Kidney (tissue), 13 donors: ENCODE measurements at regions not wholly inside any gene's neighbourhood (a gene's known extent, or its start where the extent isn't known, plus 50 kb on each side); places are given as distances from the start of the nearest gene placed in this dataset.

ENCODE experiments used
- DNase-seq, 5 donors: peaks; one replicate each; pipeline ENCODE4 v3.0.0-alpha.2; 2013 to 2020
- FAIRE-seq: peaks from 2 replicates; lab custom pipeline; 2012; peaks lifted over from hg19 to GRCh38; lab: Jason Lieb, UNC
- H3K27ac ChIP-seq, 2 donors: one replicate each; pipeline ENCODE4 v1.7.0; 2013; ENCODE audit warnings: low read depth in 2 of 2, low read length in 2 of 2, inconsistent platforms in 1 of 2
- H3K27me3 ChIP-seq: one replicate; pipeline ENCODE4 v1.7.1; 2013; ENCODE audit warnings: low read length, inconsistent platforms; ENCODE audit not compliant: control insufficient read depth, insufficient read depth
- H3K36me3 ChIP-seq, 3 donors: one replicate each; pipeline versions ENCODE4 v1.7.0 to v1.7.1; 2013; ENCODE audit warnings: low read length in 3 of 3, control low read depth in 1 of 3, inconsistent platforms in 1 of 3; ENCODE audit not compliant: insufficient read depth in 3 of 3, control insufficient read depth in 2 of 3
- H3K4me1 ChIP-seq, 3 donors: one replicate each; pipeline versions ENCODE4 v1.7.0 to v1.7.1; 2013; ENCODE audit warnings: low read length in 3 of 3, inconsistent platforms in 1 of 3, low read depth in 1 of 3; ENCODE audit not compliant: control insufficient read depth in 2 of 3, insufficient read depth in 2 of 3
- H3K4me3 ChIP-seq, 3 donors: one replicate each; pipeline versions ENCODE4 v1.7.0 to v1.8.1; 2013; ENCODE audit warnings: low read length in 3 of 3, control low read depth in 1 of 3, inconsistent platforms in 1 of 3
- H3K9ac ChIP-seq, 3 donors: one replicate each; pipeline versions ENCODE4 v1.7.0 to v1.7.1; 2013; ENCODE audit warnings: low read length in 3 of 3, control low read depth in 1 of 3, inconsistent platforms in 1 of 3
- H3K9me3 ChIP-seq, 3 donors: one replicate each; pipeline versions ENCODE4 v1.7.0 to v1.7.1; 2013; ENCODE audit warnings: low read length in 3 of 3, control low read depth in 1 of 3, inconsistent platforms in 1 of 3; ENCODE audit not compliant: control insufficient read depth in 2 of 3, insufficient read depth in 1 of 3
- intact Hi-C: fragments of 100-400 bp; cut with DNase I; formaldehyde crosslinking; loops from one replicate; pipeline ENCODE4 v1.11.1; 2022
- TF ChIP-seq, protein P1 (sequence below): IDR thresholded peaks from 3 replicates; pipeline ENCODE4 v1.5.1; 2012; ENCODE audit warnings: mild to moderate bottlenecking, moderate library complexity, borderline replicate concordance; ENCODE audit not compliant: insufficient read depth; ENCODE audit errors: extremely low read depth
- donor health status: control.
- donor health status: control.
- donor health status: control.
- donor health status: control.
- donor health status: control.
- donor health status: DM: yes; HTN: yes; CAD: no.
- donor health status: Normal renal cell carcinoma (clear cell type).

DNA sequence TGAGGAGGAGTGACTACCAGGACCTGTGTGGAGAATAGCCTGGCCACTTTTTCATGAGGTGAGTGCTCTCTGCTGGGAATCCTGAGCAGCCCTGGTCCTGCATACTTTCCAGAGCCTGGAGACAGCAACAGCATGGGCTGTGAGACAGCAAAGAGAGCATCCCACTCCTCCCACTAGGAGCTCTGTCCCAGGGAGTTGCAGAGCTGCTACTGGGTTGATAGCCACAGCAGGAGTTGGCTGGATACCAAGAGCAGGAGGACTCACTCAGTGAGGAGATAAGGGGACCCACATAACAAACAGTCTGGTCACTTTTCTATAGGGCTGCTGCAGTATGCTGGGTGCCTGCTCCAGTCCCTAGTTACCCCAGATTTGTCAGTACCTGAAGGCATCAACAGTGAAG, 439.3 kb upstream of the CDH8 start:
- H3K9me3 ChIP-seq: peaks cover 0 to 6% (median 2%) of the 10 kb centered on the region in 3 donors
- H3K36me3 ChIP-seq: no peaks in the 10 kb centered on the region
- H3K4me1 ChIP-seq: no peaks in the 10 kb centered on the region
- no peak for DNase-seq
- no peak for FAIRE-seq
- TF ChIP-seq, protein P1, sequence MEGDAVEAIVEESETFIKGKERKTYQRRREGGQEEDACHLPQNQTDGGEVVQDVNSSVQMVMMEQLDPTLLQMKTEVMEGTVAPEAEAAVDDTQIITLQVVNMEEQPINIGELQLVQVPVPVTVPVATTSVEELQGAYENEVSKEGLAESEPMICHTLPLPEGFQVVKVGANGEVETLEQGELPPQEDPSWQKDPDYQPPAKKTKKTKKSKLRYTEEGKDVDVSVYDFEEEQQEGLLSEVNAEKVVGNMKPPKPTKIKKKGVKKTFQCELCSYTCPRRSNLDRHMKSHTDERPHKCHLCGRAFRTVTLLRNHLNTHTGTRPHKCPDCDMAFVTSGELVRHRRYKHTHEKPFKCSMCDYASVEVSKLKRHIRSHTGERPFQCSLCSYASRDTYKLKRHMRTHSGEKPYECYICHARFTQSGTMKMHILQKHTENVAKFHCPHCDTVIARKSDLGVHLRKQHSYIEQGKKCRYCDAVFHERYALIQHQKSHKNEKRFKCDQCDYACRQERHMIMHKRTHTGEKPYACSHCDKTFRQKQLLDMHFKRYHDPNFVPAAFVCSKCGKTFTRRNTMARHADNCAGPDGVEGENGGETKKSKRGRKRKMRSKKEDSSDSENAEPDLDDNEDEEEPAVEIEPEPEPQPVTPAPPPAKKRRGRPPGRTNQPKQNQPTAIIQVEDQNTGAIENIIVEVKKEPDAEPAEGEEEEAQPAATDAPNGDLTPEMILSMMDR: no peak
- no peak overlapping the region for H3K27ac ChIP-seq
- intact Hi-C loops: no loop called here
- H3K4me3 ChIP-seq: no peak overlapping the region
- H3K27me3 ChIP-seq: no peaks in the 10 kb centered on the region
- H3K9ac ChIP-seq: no peak overlapping the region

DNA sequence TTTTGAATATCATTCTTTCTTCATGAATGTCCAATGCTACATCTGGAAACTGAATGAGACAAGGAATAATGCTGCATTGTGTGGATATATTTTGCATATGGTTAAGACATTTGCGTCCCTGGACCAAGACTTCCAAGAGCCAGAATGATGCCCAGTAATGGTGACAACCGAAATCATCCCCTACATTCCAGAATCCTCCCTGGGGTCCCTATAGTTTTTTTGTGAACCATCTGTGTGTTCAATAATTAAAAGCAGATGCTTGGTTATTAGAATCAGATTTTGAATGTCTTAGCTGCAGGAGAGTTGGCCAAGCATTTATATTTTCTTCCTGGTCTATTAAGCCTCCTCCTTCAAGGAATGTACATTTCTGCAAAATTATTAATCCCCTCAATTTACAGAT, 426.7 kb upstream of the CDH8 start:
- no peaks in the 10 kb centered on the region for H3K36me3 ChIP-seq
- H3K27me3 ChIP-seq: no peaks in the 10 kb centered on the region
- TF ChIP-seq, protein P1: no peak
- no peak overlapping the region for H3K9ac ChIP-seq
- no peak overlapping the region for H3K27ac ChIP-seq
- intact Hi-C loops: no loop called here
- no peak for FAIRE-seq
- DNase-seq: no peak
- no peak overlapping the region for H3K4me3 ChIP-seq
- peaks cover 0 to 6% (median 2%) of the 10 kb centered on the region in 3 donors for H3K9me3 ChIP-seq
- H3K4me1 ChIP-seq: no peaks in the 10 kb centered on the region

DNA sequence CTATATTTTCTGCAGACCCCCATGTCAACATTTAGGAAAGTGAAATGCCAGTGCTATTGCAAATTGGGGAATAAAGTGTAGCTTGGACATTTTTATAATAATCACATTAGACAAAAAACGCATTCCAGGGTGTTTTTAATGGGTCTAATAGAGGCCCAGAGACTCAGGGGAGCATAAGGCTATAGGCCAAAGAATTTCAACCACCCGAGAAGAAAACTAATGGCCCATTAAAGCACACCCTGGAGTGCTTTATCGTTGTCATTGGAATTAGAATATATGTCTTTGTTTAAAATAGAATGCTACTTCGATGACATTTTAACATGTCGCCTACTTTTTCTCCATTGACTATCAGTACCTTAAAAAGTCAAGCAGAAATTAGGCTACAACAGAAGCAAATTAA, 414.1 kb upstream of the CDH8 start:
- TF ChIP-seq, protein P1: no peak
- Histone ChIP-seq H3K4me1 (no peaks in the 10 kb centered on the region), H3K9ac (no peak overlapping the region), H3K4me3 (no peak overlapping the region), H3K9me3 (no peaks in the 10 kb centered on the region), H3K36me3 (no peaks in the 10 kb centered on the region), H3K27ac (no peak overlapping the region), H3K27me3 (no peaks in the 10 kb centered on the region)
- intact Hi-C loops: no loop called here
- FAIRE-seq (no peak), DNase-seq (no peak)

DNA sequence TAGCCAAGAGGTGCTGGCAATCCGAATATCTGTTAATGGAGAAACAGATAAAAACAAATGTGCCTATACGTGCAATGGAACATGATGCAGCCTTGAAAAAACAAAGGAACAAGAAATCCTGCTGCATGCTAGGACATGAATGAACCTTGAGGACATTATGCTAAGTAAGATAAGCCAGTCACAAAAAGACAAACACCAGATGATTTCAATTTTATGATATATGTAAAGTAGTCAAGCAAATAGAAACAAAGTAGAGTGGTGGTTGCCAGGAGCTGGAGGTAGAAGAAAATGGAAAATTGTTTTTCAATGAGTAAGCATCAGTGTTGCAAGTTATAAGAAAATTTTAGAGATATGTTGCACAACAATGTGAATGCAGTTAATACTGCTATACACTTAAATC, 409.7 kb upstream of the CDH8 start:
- intact Hi-C loops: no loop called here
- no peaks in the 10 kb centered on the region for H3K4me1 ChIP-seq

More for the DNA sequence above, 409.7 kb upstream of the CDH8 start:
- Histone ChIP-seq H3K27me3 (no peaks in the 10 kb centered on the region), H3K4me3 (no peak overlapping the region), H3K27ac (no peak overlapping the region), H3K9me3 (peaks cover 0 to 2% (median 0%) of the 10 kb centered on the region in 3 donors), H3K36me3 (no peaks in the 10 kb centered on the region), H3K9ac (no peak overlapping the region)
- FAIRE-seq: no peak
- DNase-seq: no peak
- TF ChIP-seq, protein P1: no peak
